OCI-LY1 (cell line): ENCODE measurements at regions not wholly inside any gene's neighbourhood (a gene's known extent, or its start where the extent isn't known, plus 50 kb on each side); places are given as distances from the start of the nearest gene placed in this dataset.
"Not testable (repeated sequence)": the region's sequence is repeated elsewhere in the genome, so short reads cannot be mapped to it uniquely, and the experiment has no call there.

ENCODE experiments used
- H2AFZ ChIP-seq: fragments of 200-600 bp; sonication (generic), shearing (Covaris generic); 2 replicates; pipeline ENCODE4 v1.6.0; 2014; ENCODE audit warnings: antibody characterized with exemption, mild to moderate bottlenecking, low read length
- H3F3A ChIP-seq: fragments of 200-600 bp; sonication (generic), shearing (Covaris generic); 2 replicates; pipeline ENCODE4 v1.6.0; 2014; ENCODE audit warnings: mild to moderate bottlenecking, antibody characterized with exemption, low read length, moderate library complexity; ENCODE audit not compliant: insufficient read depth
- H3K27ac ChIP-seq: fragments of 200-600 bp; sonication (generic); 2 replicates; pipeline ENCODE4 v1.5.1; 2014; ENCODE audit warnings: low read length, mixed run types, mild to moderate bottlenecking, low read depth; ENCODE audit not compliant: poor library complexity, severe bottlenecking
- H3K27me3 ChIP-seq: fragments of 200-600 bp; sonication (generic); 2 replicates; pipeline ENCODE4 v1.6.0; 2014; ENCODE audit warnings: antibody characterized with exemption, mild to moderate bottlenecking, low read length, moderate library complexity; ENCODE audit not compliant: insufficient read depth
- H3K36me3 ChIP-seq: fragments of 200-600 bp; sonication (generic); 2 replicates; pipeline ENCODE4 v1.6.1; 2014; ENCODE audit warnings: mild to moderate bottlenecking, antibody characterized with exemption, low read length, moderate library complexity, mixed read lengths; ENCODE audit not compliant: insufficient read depth
- H3K4me1 ChIP-seq: fragments of 200-600 bp; sonication (generic); 2 replicates; pipeline ENCODE4 v1.5.1; 2014; ENCODE audit warnings: mild to moderate bottlenecking, low read length, moderate library complexity; ENCODE audit not compliant: insufficient read depth, severe bottlenecking
- H3K4me2 ChIP-seq: fragments of 200-600 bp; sonication (generic), shearing (Covaris generic); 2 replicates; pipeline ENCODE4 v1.6.1; 2014; ENCODE audit warnings: low read length
- H3K4me3 ChIP-seq: fragments of 200-600 bp; sonication (generic); 2 replicates; pipeline ENCODE4 v1.5.1; 2014; ENCODE audit warnings: low read length, low read depth, mild to moderate bottlenecking, mixed read lengths; ENCODE audit not compliant: poor library complexity, severe bottlenecking
- H3K79me2 ChIP-seq: fragments of 200-600 bp; shearing (Covaris generic); 2 replicates; pipeline ENCODE4 v1.6.1; 2016; ENCODE audit warnings: mixed run types, low read length, mixed read lengths; ENCODE audit not compliant: insufficient read depth
- H3K9ac ChIP-seq: fragments of 200-600 bp; sonication (generic), shearing (Covaris generic); 2 replicates; pipeline ENCODE4 v1.6.1; 2014; ENCODE audit warnings: mild to moderate bottlenecking, low read length, mixed read lengths
- H3K9me2 ChIP-seq: fragments of 200-600 bp; sonication (generic), shearing (Covaris generic); 2 replicates; pipeline ENCODE4 v1.6.1; 2014; ENCODE audit warnings: low read depth, mild to moderate bottlenecking, low read length, mixed read lengths
- H3K9me3 ChIP-seq: fragments of 200-600 bp; shearing (Covaris generic); 2 replicates; pipeline ENCODE4 v1.6.1; 2014; ENCODE audit warnings: low read length, mixed read lengths
- H4K20me1 ChIP-seq: fragments of 200-600 bp; sonication (generic), shearing (Covaris generic); 2 replicates; pipeline ENCODE4 v1.6.0; 2016; ENCODE audit warnings: mild to moderate bottlenecking, low read length; ENCODE audit not compliant: insufficient read depth
- CTCF ChIP-seq: fragments of 200-600 bp; sonication (generic), shearing (Covaris generic); IDR thresholded peaks from 2 replicates; pipeline ENCODE4 v1.5.1; 2017; ENCODE audit warnings: mild to moderate bottlenecking, antibody characterized with exemption, low read length, moderate library complexity, mixed read lengths
- EZH2 ChIP-seq: fragments of 200-600 bp; sonication (generic), shearing (Covaris generic); IDR thresholded peaks from 2 replicates; pipeline ENCODE4 v1.8.0; 2017; ENCODE audit warnings: borderline replicate concordance, mixed run types, mild to moderate bottlenecking, antibody characterized with exemption, low read length, moderate library complexity, mixed read lengths

DNA sequence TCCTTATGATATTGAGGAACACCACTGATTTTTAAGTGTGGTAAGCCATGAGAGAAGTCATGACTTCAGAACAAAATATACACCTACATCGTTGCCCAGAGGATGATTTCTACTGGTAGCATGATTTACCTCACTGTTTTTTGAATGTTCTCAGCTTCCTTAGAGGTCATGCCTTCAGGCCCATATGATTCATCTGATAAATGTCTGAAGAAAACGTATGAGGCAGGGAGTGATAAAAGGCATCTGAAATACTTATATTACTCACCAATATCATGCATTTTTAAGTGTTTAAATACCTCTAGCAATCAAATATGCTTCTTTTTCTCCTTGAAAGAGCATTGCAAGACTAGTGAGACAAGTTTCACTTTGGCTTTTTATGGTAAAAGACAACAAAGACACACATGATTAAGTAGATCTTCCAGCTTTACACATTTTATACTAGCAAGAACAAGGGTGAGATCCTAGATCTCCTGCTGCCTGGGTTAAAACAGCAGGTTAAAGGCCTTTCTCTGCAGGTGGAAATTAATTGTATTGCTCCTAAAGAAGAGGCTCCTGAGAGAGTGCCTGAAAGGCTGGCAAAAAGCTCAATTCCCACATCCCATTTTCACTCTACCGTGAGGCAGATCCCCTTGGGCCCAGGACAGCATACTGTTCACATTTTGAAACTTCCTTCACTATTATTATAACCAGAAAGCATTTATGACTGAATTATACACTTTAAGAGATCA is 432.4 kb downstream of the SLITRK1 start:
- TF ChIP-seq EZH2 (no peak), CTCF (no peak)
- Histone ChIP-seq H3K4me2 (no peak overlapping the region), H3K4me1 (no peaks in the 10 kb centered on the region), H3K27ac (no peak overlapping the region), H4K20me1 (no peaks in the 10 kb centered on the region), H3K9me2 (no peaks in the 10 kb centered on the region), H3F3A (no peaks in the 10 kb centered on the region), H3K27me3 (no peaks in the 10 kb centered on the region), H2AFZ (no peak overlapping the region), H3K36me3 (no peaks in the 10 kb centered on the region), H3K9ac (no peak overlapping the region), H3K4me3 (no peak overlapping the region), H3K79me2 (no peaks in the 10 kb centered on the region), H3K9me3 (no peaks in the 10 kb centered on the region)

DNA sequence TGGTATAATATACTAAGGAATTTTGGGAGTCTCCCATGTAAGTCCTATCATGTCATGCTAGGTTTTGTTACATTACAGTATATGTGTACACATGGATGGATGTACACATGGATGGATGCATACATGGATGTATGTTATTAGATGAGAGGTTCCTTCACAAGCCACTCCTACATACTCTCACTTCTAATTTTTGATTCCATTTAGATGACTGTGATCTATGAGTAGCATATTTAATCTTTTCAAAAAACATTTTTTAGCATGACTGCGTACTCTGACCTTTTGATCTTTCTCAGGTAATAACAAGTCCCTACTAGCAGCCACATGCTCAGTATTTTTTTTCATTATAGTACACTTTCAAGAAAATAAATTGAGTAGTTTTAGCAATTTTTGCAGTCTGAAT is 441.8 kb downstream of the SLITRK1 start:
- H3K36me3 ChIP-seq: no peaks in the 10 kb centered on the region
- H4K20me1 ChIP-seq: no peaks in the 10 kb centered on the region
- no peak overlapping the region for H2AFZ ChIP-seq
- no peak overlapping the region for H3K27ac ChIP-seq
- H3K79me2 ChIP-seq: no peaks in the 10 kb centered on the region
- TF ChIP-seq CTCF (no peak), EZH2 (no peak)
- H3K4me3 ChIP-seq: no peak overlapping the region
- no peaks in the 10 kb centered on the region for H3K4me1 ChIP-seq
- H3F3A ChIP-seq: no peaks in the 10 kb centered on the region
- H3K4me2 ChIP-seq: no peak overlapping the region
- H3K9me3 ChIP-seq: no peaks in the 10 kb centered on the region
- H3K9ac ChIP-seq: no peak overlapping the region
- no peaks in the 10 kb centered on the region for H3K9me2 ChIP-seq
- H3K27me3 ChIP-seq: no peaks in the 10 kb centered on the region

- H2AFZ ChIP-seq, H3K9me2 ChIP-seq, H3K36me3 ChIP-seq, H3K9ac ChIP-seq, H3K27me3 ChIP-seq, H3K27ac ChIP-seq, H3K4me3 ChIP-seq, H3K9me3 ChIP-seq, H3K4me1 ChIP-seq, H4K20me1 ChIP-seq, H3K4me2 ChIP-seq, H3K79me2 ChIP-seq, H3F3A ChIP-seq: not testable (repeated sequence)
Observed at GRCh38 chr13:83439464-83439863, 442.8 kb downstream of the SLITRK1 start.

DNA sequence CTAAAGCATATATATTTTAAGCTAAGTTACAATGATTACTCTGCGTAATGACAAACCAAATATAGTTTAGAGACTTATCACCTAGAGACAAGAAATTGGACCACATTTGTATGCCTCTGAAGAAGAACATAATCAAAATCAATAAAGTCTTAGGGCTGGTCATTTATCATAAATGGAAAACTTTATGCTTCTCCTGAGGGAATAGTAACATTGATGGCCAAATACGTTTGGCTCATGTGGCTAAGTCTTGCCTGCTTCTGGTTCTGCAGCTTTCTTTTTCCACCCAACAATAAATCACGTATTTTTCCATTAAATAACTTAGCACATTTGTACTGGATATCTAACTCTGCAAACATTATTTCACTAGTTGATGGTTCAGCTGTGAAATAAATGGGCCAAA is 458.4 kb downstream of the SLITRK1 start:
- H2AFZ ChIP-seq: no peak overlapping the region
- no peaks in the 10 kb centered on the region for H3K9me3 ChIP-seq
- no peaks in the 10 kb centered on the region for H3F3A ChIP-seq
- H3K27ac ChIP-seq: no peak overlapping the region
- no peaks in the 10 kb centered on the region for H3K9me2 ChIP-seq
- H3K9ac ChIP-seq: no peak overlapping the region
- H3K36me3 ChIP-seq: no peaks in the 10 kb centered on the region
- no peak overlapping the region for H3K4me3 ChIP-seq
- no peak overlapping the region for H3K4me2 ChIP-seq
- H3K4me1 ChIP-seq: no peaks in the 10 kb centered on the region
- no peak for TF ChIP-seq CTCF
- TF ChIP-seq EZH2: no peak
- H3K79me2 ChIP-seq: no peaks in the 10 kb centered on the region
- no peaks in the 10 kb centered on the region for H4K20me1 ChIP-seq
- no peaks in the 10 kb centered on the region for H3K27me3 ChIP-seq
